KBM-7 (cell line): ENCODE measurements at regions not wholly inside any gene's neighbourhood (a gene's known extent, or its start where the extent isn't known, plus 50 kb on each side); places are given as distances from the start of the nearest gene placed in this dataset.

Experiments
- DNase-seq: peaks from one replicate; pipeline ENCODE4 v3.0.0-alpha.2; 2015
- in situ Hi-C: fragments of 300-500 bp; cut with MboI; formaldehyde crosslinking; loops from 2 replicates; pipeline ENCODE4 v1.14.3; 2020; ENCODE audit warnings: low sequenced_read_pairs, low pct_unique_long_range_greater_than_20kb, mixed read lengths

DNA sequence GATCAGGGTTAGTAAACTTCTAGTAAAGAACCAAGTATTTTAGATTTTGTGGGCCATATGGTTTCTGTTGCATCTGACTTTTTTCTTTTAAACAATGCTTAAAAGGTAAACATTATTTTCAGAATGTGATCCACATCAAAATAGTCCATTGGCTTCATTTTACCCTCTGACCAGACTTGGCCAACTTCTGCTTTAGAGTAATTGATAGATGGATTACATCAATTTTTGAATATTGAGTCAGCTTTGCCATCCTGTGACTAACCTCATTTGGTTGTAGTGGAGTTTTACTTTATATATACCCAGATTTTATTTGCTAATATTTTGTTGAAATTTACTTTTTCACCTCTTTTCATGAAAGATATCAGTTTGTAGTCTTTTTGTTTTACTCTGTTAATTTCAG is 559.8 kb downstream of the TLL1 start:
- no peak for DNase-seq
- in situ Hi-C loops = no loop called here

DNA sequence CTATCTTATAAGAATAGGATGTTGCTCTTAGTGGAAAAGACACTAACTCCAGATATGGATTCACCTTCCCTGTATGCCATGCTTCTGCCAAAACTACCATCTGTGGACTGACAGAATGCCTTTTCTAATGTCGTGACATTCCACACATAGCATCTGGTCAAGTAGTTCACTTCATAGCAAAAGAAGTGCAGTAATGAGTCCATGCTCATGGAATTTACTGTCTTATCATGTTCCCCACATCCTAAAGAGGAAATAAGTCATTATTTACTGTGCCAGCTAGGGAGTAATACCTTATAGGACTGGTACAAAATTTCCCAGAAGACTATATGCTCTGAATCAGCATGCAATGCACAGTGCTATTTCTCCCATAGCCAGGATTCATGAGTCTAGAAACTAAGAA is 562.4 kb downstream of the TLL1 start:
- DNase-seq = no peak
- in situ Hi-C loops = no loop called here

DNA sequence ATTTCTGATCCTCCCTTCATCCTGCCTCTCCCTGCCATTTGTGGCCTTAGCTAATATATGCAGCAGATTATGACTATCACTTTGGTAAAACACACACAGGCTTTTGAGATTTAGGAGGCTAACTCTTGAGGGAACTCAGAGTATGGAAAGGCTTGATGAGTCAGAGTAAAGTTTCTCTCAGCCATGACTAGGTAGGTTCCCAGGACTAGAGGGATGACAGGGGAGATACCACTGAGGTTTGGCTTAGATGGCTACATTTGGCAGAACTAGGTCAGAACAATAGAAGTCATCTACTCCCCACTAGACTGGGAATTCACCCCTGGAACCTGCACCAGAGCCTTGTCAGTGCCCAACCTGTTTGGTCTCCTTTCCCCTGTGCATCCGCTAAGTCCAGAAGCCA is 585.7 kb downstream of the TLL1 start:
- in situ Hi-C loops = no loop called here
- no peak for DNase-seq

DNA sequence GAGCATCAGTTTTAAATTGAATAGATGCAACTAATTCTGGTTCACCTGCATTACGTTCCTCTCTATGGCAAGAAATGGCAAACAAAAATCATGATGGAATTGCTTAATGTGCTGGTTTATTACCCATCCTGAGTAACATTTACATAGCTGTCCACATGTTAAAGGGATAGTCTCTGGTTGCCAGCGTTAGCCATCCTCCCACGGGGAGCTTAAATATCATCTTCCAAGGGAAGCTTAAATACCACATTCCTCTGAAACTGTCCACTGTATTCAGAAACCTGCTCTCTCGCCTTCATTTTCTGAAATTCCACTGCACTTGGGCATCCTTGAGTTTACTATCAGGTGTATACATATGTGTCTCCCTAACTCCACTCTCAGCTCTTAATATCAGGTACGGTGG is 586.6 kb downstream of the TLL1 start:
- in situ Hi-C loops = no loop called here
- no peak for DNase-seq

DNA sequence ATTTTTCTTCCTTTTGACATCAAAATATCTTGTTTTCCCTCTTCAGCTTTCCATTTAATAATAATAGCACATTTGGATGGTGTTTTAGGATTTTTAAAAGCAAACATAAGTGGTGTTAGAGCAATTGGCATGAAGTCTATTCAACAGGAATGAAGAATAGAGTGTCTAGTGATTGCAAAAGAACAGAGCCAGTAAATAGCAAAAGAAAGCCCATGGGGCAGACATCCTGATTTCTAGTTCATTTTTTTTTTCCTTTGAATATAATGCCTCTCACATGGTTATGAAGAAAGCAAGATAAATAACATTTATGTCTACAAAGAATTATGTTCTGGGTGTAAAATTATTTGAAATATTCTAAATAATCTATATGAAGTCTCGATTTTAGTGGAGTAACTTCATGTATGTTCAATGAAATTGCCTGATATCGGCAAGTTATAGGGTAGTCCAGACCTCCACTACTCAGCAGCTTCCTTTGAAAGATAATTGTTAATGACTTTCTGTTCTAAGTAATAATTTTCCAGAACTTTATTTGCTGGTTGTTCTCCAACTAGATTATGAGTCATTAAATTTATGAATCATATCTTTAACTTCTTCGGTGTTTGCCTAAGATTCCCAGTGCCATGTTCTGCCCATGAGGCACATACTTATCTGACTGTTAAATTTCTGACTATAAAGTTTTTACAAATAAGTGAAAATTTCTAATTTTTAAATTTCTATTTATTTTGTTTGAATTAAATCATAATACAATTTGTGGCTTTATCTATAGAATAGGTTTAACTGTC is 587.9 kb downstream of the TLL1 start:
- DNase-seq = no peak
- in situ Hi-C loops = no loop called here

- in situ Hi-C loops = no loop called here
- DNase-seq = no peak
Measured at GRCh38 chr4:166481055-166481454, 608.0 kb downstream of the TLL1 start.

GRCh38 chr4:166481739-166482138 is 608.7 kb downstream of the TLL1 start:
- no peak for DNase-seq
- in situ Hi-C loops = no loop called here

DNA sequence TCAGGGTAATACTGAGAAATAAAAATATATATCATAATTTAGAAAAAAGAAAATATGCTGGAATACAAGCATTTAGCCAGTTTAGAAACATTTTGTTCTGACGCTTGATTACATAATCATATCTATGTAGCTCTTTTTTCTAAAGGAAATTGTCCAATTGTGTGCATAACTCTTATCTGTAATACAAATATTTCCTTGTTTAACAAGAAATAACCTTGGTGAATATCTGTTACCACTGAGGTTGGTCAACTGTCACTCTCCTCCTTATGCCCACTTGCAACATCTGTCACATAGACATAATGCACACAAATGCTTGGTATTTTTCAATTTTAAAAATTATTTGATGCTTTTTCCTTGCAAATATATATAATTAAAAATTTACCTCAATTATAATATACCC is 609.7 kb downstream of the TLL1 start:
- no peak for DNase-seq
- in situ Hi-C loops = no loop called here

- in situ Hi-C loops = no loop called here
- no peak for DNase-seq
Measured at GRCh38 chr4:166491635-166492034, 618.6 kb downstream of the TLL1 start.

DNA sequence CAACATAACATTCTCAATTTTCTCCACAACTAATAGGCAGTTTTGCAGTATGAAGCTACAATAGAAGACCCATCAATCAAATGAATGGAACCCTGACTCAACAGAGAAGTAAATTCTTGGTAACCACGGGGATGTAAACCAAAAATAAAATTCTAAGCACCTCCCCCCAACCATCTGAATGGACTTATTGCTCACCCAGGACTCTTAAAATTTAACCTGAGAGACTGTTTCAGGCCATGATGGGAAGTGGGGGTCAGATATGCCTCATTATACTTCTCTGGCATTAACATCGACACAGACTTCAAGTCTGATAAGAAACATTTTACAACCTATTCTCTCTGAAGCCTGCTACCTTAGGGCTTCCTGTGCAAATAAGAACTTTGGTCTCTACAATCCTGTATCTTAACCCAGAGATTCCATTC is 620.9 kb downstream of the TLL1 start:
- in situ Hi-C loops = no loop called here
- no peak for DNase-seq

- no peak for DNase-seq
- in situ Hi-C loops = no loop called here
Measured at GRCh38 chr4:166498546-166498945, 625.5 kb downstream of the TLL1 start.

- DNase-seq = peak; percentile 24
Measured at GRCh38 chr4:166499820-166500219, 626.8 kb downstream of the TLL1 start.

DNA sequence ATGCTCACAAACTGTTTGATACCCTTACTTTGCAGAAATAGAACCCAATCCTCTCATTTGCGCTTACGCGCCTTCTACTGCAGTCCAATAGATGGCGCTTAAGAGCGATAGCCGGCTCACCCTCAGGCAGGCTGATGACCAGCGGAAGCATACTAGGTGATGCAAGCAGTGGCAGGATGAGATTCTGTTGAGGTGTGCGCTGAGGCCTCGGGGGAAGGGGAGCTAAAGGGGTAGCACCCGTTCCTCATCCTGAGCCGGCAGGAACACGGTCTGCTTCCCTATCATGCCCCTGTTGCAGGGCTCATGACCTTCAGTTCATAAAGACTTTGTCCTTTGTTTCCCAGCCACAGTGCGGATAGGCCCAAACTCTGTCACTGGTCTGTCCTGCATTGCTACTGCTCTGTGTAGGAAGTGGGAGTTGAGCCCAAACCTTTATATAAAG is 628.9 kb downstream of the TLL1 start:
- in situ Hi-C loops = no loop called here
- no peak for DNase-seq

More at GRCh38 chr4:166499820-166500219, 626.8 kb downstream of the TLL1 start:
- in situ Hi-C loops = no loop called here

DNA sequence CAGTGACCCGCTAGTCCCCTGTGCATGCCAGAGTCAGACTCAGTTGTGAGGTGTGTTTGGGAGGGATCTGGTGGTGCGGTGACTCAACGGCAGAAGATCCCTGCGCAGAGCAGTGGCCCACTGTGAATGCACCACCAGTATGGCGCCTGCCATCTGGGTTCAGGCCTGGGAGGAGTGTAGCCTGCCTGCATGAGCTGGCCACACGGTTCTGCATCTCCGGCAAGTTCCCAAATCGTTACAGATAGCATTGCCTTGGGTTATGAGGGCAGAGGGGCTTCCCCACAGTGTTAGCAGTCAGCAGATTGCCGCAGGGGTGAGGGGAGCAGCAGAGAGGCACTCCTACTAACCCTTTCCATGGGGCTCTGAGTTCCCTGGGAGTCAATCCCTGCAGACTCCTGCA is 629.6 kb downstream of the TLL1 start:
- in situ Hi-C loops = no loop called here
- DNase-seq = no peak

GRCh38 chr4:166506051-166506450 is 633.0 kb downstream of the TLL1 start:
- no peak for DNase-seq
- in situ Hi-C loops = no loop called here

DNA sequence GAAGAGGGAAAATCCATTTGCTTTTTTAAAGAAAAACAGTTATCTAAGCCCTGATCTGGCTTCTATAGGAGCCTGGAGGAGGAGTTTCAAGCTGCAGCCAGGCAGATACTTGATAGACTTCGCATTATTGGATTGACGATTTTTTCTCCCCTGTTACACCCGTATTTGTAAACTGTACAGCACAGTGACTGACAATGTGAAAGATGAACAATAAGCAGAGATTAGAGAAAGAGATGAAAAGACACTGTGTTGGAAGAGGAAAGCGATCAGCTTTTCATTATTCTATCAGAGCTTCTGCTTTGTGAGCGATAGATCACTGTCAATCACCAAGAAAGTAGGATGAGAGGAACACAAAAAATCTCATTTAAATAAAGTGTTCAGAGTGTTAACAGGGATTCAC is 639.2 kb downstream of the TLL1 start:
- no peak for DNase-seq
- in situ Hi-C loops = no loop called here

DNA sequence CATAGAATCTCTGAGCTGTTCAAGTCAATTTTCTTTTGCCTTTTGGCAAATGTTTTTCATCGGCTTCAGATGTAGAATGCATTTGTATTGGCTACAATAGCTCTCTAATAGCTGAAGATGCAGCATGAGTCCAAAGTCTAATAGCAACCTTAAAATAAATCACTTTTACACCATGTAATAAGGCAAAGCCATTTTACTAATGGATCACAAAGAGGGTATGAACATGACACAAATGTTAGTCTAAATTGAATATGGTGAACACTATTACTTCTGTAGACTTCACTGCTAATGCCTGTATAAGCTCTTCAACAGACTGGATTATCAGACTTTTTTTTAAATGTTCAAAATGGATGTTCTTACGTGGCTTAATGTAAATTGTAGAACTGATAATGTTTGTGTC is 645.3 kb downstream of the TLL1 start:
- in situ Hi-C loops = no loop called here
- no peak for DNase-seq

- no peak for DNase-seq
- in situ Hi-C loops = no loop called here
Measured at GRCh38 chr4:166518776-166519175, 645.7 kb downstream of the TLL1 start.

GRCh38 chr4:166519774-166520173 is 646.7 kb downstream of the TLL1 start:
- in situ Hi-C loops = no loop called here
- no peak for DNase-seq

GRCh38 chr4:166527500-166527899 is 654.5 kb downstream of the TLL1 start:
- in situ Hi-C loops = no loop called here
- DNase-seq = no peak

DNA sequence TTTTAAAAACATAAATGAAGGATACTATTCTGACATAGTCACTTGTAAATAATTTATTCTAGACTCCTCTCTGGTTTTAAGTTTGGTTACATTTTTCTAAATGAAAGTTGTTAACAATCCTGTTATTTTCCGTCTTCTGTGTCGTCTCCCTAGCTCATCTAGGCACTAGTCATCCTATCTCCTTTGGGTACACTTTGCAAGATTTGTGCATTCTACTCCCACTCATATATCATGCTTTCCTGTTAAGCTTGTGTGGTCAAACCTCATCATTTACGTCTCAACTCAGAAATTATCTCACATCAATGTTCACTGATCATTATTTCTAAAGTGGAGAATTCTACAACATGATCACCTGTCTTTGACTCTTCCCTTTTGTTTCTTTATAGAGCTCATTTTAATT is 658.7 kb downstream of the TLL1 start:
- no peak for DNase-seq
- in situ Hi-C loops = no loop called here
